ENCODE measurements at regions not wholly inside any gene's neighbourhood (a gene's known extent, or its start where the extent isn't known, plus 50 kb on each side); places are given as distances from the start of the nearest gene placed in this dataset.

GRCh38 chr6:98292810-98293209 is 541.6 kb upstream of the POU3F2 start:
- TF ChIP-seq, protein P1, sequence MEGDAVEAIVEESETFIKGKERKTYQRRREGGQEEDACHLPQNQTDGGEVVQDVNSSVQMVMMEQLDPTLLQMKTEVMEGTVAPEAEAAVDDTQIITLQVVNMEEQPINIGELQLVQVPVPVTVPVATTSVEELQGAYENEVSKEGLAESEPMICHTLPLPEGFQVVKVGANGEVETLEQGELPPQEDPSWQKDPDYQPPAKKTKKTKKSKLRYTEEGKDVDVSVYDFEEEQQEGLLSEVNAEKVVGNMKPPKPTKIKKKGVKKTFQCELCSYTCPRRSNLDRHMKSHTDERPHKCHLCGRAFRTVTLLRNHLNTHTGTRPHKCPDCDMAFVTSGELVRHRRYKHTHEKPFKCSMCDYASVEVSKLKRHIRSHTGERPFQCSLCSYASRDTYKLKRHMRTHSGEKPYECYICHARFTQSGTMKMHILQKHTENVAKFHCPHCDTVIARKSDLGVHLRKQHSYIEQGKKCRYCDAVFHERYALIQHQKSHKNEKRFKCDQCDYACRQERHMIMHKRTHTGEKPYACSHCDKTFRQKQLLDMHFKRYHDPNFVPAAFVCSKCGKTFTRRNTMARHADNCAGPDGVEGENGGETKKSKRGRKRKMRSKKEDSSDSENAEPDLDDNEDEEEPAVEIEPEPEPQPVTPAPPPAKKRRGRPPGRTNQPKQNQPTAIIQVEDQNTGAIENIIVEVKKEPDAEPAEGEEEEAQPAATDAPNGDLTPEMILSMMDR (IDR thresholded peaks at IDR 0.05; ENCODE audit: low read length, missing control alignments), result no peak
- no peak for DNase-seq (ENCODE audit: low read depth)
- H3K4me3 ChIP-seq (replicated peaks; ENCODE audit: low read depth, low read length), result no peak overlapping the region

GRCh38 chr6:98295515-98296175 is 538.7 kb upstream of the POU3F2 start:
- TF ChIP-seq, protein P1 (IDR thresholded peaks at IDR 0.05; ENCODE audit: low read length, missing control alignments), result no peak
- H3K4me3 ChIP-seq (replicated peaks; ENCODE audit: low read depth, low read length), result no peak overlapping the region
- DNase-seq (ENCODE audit: low read depth), result no peak

- TF ChIP-seq, protein P1 (IDR thresholded peaks at IDR 0.05; ENCODE audit: low read length, missing control alignments), result no peak
- no peak for DNase-seq (ENCODE audit: low read depth)
Observed at GRCh38 chr6:98308564-98308963, 525.8 kb upstream of the POU3F2 start.

DNA sequence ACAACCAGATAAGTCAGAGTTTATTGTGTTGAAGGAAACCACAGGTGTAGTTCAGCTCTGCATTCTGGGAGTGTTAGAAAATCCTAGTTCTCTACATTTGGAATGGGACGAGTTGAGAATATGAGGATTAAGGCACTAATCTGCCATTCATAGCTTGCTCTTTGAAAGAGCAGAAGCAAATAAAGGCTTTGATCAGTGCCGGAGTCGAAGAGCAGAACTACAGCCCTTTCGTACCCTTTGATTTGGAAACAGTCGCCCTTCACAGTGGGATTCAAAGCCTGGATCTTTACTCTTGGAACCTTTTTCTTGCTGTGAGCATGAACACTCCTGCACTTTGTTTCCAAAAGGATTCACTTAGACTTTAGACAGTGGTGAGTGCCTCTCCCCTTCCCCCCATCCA is 523.9 kb upstream of the POU3F2 start:
- H3K4me3 ChIP-seq (replicated peaks; ENCODE audit: low read depth, low read length), result no peak overlapping the region
- no peak for DNase-seq (ENCODE audit: low read depth)
- TF ChIP-seq, protein P1 (IDR thresholded peaks at IDR 0.05; ENCODE audit: low read length, missing control alignments), result no peak

More at GRCh38 chr6:98308564-98308963, 525.8 kb upstream of the POU3F2 start:
- H3K4me3 ChIP-seq (replicated peaks; ENCODE audit: low read depth, low read length), result no peak overlapping the region

GRCh38 chr6:98323605-98324004 is 510.8 kb upstream of the POU3F2 start:
- no peak for DNase-seq (ENCODE audit: low read depth)
- H3K4me3 ChIP-seq (replicated peaks; ENCODE audit: low read depth, low read length), result no peak overlapping the region
- TF ChIP-seq, protein P1 (IDR thresholded peaks at IDR 0.05; ENCODE audit: low read length, missing control alignments), result no peak

DNA sequence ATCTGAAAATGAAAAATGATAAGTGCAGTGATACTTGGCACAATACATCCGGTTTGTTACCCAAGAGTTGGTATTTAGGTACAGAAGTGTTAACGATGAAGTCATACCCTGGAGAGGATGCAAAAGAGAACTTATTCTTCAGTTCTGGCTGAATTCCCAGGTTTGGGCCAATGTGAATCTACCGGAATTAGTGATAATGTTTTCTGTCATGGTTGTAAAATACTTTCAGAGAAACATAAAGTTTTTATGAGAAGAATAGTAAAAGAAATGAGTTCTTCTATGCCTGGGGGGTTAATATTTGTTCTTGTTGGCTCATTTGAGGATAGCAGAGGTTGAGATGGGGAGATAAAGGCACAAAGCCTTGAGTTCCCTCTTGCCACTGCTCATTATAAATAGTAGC is 509.9 kb upstream of the POU3F2 start:
- no peak for DNase-seq (ENCODE audit: low read depth)
- TF ChIP-seq, protein P1 (IDR thresholded peaks at IDR 0.05; ENCODE audit: low read length, missing control alignments), result no peak
- H3K4me3 ChIP-seq (replicated peaks; ENCODE audit: low read depth, low read length), result no peak overlapping the region

DNA sequence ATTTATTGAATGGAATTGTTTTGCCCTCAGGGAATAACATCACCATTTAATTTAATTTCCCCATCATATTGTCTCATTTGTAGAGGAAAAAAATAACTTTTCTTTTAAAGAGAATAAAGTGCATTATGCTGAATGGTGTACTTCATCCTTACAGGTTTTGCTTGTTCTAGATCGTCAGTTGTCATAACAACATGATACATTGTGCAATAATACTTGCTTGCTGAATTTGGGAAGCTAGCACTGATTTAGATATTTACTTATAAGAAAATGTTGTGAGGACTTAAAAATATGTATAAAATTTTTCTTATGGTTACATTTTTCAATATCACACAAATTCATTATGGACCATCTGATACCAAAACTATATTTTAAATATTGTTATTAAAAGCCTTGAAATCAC is 509.0 kb upstream of the POU3F2 start:
- H3K4me3 ChIP-seq (replicated peaks; ENCODE audit: low read depth, low read length), result no peak overlapping the region
- DNase-seq (ENCODE audit: low read depth), result no peak
- TF ChIP-seq, protein P1 (IDR thresholded peaks at IDR 0.05; ENCODE audit: low read length, missing control alignments), result no peak
